AG04449 (cell line): ENCODE measurements at regions not wholly inside any gene's neighbourhood (a gene's known extent, or its start where the extent isn't known, plus 50 kb on each side); places are given as distances from the start of the nearest gene placed in this dataset.
"Not testable (repeated sequence)": the region's sequence is repeated elsewhere in the genome, so short reads cannot be mapped to it uniquely, and the experiment has no call there.

ENCODE experiments used
- CTCF ChIA-PET: fragments of 350-600 bp; formaldehyde crosslinking; extraction: SDS; loops from one replicate; lab custom pipeline; 2021; ENCODE audit warnings: antibody characterized with exemption; lab: Yijun Ruan, JAX
- POLR2A ChIA-PET: fragments of 400-600, 350-600 bp; formaldehyde crosslinking; extraction: SDS; loops from one replicate; lab custom pipeline; 2020; ENCODE audit warnings: antibody characterized with exemption, inconsistent platforms; lab: Yijun Ruan, JAX
- DNase-seq: peaks from one replicate; pipeline ENCODE4 v3.0.0-alpha.2; 2010; ENCODE audit warnings: low read depth, low spot score
- H3K4me3 ChIP-seq: 2 replicates; pipeline ENCODE4 v1.5.1; 2011; ENCODE audit warnings: low read depth, mild to moderate bottlenecking, control low read depth, low read length
- TF ChIP-seq, protein P1 (sequence below): IDR thresholded peaks from one replicate; pipeline ENCODE4 v1.5.1; 2011; ENCODE audit warnings: mild to moderate bottlenecking, moderate library complexity, low read length, control low read depth, inconsistent platforms; ENCODE audit not compliant: insufficient read depth; ENCODE audit errors: missing control alignments

DNA sequence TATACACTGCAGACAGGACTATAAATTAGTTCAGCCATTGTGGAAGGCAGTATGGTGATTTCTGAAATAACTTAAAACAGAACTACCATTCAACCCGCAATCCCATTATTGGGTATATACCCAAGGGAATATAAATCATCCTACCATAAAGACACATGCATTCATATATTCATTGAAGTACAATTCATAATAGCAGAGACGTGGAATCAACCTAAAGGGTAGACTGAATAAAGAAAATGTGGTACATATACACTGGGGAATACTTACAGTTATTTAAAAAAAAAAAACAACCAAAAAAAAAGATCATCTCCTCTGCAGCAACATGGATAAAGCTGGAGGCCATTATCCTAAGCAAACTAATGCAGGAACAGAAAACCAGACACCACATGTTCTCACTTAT, 473.9 kb downstream of the TRHDE start:
- TF ChIP-seq, protein P1, sequence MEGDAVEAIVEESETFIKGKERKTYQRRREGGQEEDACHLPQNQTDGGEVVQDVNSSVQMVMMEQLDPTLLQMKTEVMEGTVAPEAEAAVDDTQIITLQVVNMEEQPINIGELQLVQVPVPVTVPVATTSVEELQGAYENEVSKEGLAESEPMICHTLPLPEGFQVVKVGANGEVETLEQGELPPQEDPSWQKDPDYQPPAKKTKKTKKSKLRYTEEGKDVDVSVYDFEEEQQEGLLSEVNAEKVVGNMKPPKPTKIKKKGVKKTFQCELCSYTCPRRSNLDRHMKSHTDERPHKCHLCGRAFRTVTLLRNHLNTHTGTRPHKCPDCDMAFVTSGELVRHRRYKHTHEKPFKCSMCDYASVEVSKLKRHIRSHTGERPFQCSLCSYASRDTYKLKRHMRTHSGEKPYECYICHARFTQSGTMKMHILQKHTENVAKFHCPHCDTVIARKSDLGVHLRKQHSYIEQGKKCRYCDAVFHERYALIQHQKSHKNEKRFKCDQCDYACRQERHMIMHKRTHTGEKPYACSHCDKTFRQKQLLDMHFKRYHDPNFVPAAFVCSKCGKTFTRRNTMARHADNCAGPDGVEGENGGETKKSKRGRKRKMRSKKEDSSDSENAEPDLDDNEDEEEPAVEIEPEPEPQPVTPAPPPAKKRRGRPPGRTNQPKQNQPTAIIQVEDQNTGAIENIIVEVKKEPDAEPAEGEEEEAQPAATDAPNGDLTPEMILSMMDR, result no peak
- POLR2A ChIA-PET, result no interaction called here
- no peak overlapping the region for H3K4me3 ChIP-seq
- DNase-seq, result no peak
- CTCF ChIA-PET, result no interaction called here

GRCh38 chr12:72747111-72747849, 475.1 kb downstream of the TRHDE start:
- ChIA-PET CTCF (no interaction called here), POLR2A (no interaction called here)
- TF ChIP-seq, protein P1, result no peak
- H3K4me3 ChIP-seq, result no peak overlapping the region
- DNase-seq, result no peak

DNA sequence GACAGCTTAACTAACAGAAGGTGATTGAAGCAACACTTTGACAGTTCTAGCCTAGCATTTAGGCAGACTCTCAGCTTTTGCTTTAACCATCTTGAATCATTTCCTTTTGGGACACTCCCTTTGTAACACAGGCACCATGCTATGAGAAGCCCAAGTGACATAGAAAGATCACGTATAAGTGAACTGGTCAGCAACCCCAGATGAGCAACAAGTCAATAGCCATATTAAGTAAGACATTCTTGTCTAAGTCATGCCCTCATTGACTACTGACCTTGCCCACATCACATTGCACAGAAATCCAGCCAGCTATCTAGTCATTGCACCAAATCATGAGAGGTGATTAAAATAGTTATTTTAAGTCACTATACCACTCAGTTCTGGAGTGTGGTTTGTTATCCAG, 476.8 kb downstream of the TRHDE start:
- ChIA-PET POLR2A (no interaction called here), CTCF (no interaction called here)
- TF ChIP-seq, protein P1, result no peak
- no peak overlapping the region for H3K4me3 ChIP-seq
- DNase-seq, result no peak

- TF ChIP-seq, protein P1, result no peak
- ChIA-PET CTCF (no interaction called here), POLR2A (no interaction called here)
- H3K4me3 ChIP-seq, result no peak overlapping the region
- no peak for DNase-seq
Measured at GRCh38 chr12:72753571-72753970, 481.4 kb downstream of the TRHDE start.

GRCh38 chr12:72754026-72754425, 481.9 kb downstream of the TRHDE start:
- CTCF ChIA-PET, POLR2A ChIA-PET, H3K4me3 ChIP-seq, DNase-seq: not testable (repeated sequence)

GRCh38 chr12:72766517-72766916, 494.3 kb downstream of the TRHDE start:
- H3K4me3 ChIP-seq, result no peak overlapping the region
- ChIA-PET POLR2A (no interaction called here), CTCF (no interaction called here)
- TF ChIP-seq, protein P1, result no peak
- DNase-seq, result no peak

- ChIA-PET POLR2A (no interaction called here), CTCF (interaction anchor here (2.5 kb wide), 1 partner anchor 428 kb away, joined by 11 read pairs; no protein-coding TSS in a partner anchor)
- DNase-seq, result no peak
- no peak overlapping the region for H3K4me3 ChIP-seq
- TF ChIP-seq, protein P1, result no peak
Measured at GRCh38 chr12:72774023-72774422, 501.9 kb downstream of the TRHDE start.
